HG03025 (cell line): ENCODE measurements at regions not wholly inside any gene's neighbourhood (a gene's known extent, or its start where the extent isn't known, plus 50 kb on each side); places are given as distances from the start of the nearest gene placed in this dataset.

Experiments used
- ATAC-seq: cut with Tn5 transposase; IDR thresholded peaks from one replicate; pipeline ENCODE4 v1.9.1; 2021; ENCODE audit warnings: mild to moderate bottlenecking, moderate library complexity; ENCODE audit not compliant: unreplicated experiment, low FRiP score

DNA sequence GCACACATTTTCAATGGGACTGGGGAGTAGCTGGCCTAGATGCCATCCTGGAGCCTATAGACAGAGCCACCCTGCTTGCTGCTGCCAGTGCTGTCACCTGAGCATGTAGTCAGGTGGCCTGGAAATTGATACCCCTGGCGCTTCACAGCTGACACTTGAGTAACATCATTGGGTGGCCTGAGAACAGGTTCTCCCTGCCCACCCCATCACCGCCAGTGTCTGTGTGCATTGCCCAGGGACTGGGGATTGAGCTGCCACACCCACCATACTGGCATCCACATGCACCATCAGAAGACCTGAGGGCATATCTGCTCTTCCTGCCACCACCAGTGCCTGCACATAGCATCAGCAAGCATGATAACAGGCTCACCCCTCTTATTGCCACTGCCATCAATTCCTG is 1142.9 kb upstream of the PABPC4L start:
- ATAC-seq, result no peak

DNA sequence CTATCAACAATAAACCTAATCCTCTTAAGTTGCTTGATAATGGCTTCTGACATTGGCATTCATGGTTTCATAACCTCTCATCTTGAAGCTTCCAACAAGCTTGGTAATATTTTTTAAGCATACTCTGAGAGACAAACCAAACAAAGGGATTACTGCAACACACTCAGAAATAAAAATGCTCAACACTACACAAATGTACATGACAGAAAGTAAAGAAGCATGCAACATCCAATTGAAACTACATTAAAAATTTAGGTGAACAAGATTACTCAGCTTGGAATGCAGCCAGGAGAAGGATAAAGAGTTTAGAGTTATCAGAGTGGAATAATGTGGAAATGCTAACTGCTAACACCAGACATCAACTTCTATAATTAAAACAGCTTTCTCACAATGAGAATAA is 1136.6 kb upstream of the PABPC4L start:
- ATAC-seq, result no peak

DNA sequence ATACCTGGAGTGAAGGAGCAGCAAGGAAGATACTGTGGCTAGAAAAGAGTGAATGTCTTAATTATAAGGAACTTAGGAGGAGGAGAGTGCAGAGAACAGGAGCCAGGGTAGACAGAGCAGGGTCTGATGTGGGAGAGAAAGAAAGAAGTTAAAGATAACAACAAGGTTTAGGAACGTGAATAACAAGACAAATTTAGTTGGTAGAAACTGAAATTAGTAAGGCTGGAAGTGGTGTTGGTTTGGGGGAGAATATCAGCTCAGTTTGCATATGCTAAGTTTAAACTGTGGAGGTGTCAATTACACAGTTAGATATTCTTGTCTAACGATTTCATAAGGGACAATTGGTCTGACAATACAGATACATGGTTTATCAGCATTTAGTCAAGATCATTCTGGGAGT is 1123.7 kb upstream of the PABPC4L start:
- ATAC-seq, result no peak

DNA sequence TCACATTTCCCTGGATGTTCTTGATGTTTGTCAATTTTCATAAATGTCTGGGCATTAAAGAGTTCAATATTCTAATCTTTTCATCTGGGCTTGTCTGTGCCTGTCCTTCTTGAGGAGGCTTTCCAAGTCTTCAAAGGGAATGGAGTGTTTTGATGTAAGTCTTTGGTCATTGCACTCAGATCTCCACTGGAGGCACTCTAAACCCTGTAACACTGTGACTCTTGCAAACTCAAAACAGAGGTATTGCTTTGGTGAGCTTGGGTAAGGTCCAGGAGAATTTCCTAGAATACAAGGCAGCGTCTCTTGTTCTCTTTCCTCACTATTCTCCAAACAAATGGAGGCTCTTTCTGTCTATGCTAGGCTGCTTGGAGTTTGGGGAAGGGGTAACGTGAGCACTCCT is 1118.1 kb upstream of the PABPC4L start:
- no peak for ATAC-seq

DNA sequence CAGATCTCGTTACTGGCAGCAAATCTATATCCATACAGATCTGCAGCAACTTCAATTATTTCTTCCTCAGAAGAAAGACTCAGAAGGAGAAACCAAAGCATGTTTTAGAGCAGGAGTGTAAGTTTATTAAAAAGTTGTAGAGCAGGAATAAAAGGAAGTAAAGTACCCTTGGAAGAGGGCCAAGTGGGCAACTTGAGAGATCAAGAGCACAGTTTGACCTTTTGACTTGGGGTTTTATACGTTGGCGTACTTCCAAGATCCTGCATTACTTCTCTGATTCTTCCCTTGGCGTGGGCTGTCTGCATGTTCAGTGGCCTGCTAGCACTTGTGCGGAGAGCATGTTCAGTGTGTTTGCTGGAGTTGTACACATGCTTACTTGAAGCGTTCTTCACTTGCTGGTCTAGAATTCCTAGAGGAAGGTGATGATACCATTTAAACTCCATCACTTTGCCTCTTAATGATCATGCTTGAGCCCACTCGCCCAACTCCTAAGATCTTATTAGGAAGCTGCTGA is 1114.7 kb upstream of the PABPC4L start:
- ATAC-seq, result no peak

DNA sequence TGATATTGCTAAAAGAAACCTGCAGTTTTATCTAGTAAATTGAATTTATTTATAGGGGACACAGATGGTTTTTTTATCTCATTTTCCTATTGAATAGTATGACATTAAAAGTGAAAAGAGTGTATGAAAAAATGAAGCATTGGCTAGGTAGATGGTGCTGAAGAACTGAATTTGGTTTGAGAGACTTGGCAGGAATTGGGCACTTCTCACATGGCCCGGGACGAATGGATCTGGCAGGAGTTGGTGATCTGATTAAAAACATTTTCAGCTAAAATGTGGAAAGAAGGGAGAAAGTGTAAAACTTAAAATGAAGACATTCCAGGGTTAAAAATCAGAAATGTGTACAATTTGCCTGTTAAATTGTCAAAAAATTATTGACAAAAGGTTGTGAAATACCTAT is 1088.5 kb upstream of the PABPC4L start:
- ATAC-seq, result no peak

DNA sequence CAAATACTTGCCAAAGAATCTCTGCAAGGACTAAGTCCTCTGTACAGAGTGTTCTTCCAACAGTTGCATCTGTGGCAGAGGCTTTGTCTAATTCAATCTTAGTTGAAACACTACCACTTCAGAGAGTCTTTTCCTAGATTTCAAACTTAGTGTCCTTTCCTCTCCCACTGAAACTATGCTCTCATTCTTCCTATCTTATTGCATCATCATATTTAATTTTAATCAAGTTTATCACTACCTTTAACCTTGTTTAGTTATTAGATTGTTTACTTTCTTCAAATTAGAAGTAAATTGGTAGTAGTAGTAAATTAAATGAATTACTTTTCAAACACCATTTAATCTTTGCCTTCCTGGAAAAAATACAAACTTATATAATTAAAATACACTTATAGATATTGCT is 1082.3 kb upstream of the PABPC4L start:
- ATAC-seq, result no peak

DNA sequence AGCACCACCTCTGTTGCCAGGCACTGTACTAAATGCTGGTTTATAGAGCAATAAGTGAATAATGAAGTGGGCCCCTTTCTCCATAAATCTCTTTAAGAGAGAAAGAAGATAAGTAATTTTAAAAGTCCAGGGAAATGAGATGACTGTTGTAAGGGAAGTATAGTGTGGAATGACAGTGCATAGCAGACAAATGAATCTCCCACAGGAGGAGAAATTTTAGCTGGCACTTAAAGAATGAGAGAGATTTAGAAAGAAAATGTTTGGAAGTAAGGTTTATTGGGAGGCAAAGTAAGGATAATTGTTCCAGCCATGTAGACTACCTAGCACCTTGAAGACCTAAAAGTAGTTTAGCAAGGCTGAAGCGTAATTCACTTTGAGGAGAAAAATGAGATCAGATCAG is 1081.1 kb upstream of the PABPC4L start:
- no peak for ATAC-seq

DNA sequence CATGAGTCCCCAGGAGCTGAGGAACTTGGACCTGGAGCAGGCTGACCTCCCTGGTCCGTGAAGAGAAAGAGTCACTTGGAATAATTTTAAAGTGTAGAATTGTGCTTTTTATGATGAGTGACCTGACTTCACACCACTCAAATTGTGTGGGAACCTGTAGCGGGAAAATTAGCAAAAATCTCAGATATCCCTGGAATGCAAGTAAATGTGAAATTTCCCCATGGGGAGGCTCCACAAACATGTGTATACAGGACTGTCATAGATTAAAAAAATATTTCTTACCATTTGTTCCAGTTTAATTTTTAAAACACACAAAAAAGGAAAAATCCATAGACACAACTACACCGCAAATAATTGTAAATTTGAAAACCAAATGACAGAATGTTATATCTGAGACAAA is 1079.6 kb upstream of the PABPC4L start:
- no peak for ATAC-seq

DNA sequence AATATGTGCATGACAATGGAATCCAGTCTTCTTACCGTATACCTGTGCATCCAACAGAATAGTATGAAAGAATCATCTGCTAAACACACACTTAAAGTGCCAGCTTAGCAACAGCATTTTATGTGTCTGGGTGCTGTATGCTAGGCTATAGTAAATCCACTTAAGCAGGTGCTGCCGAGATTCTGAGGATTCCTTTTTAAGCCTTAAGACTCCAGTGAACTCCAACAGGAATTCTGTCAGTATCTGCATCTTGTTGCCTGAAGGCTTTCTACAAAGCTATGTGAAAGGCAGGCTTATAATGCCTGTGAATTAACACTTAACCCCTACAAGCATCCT is 1076.4 kb upstream of the PABPC4L start:
- no peak for ATAC-seq

DNA sequence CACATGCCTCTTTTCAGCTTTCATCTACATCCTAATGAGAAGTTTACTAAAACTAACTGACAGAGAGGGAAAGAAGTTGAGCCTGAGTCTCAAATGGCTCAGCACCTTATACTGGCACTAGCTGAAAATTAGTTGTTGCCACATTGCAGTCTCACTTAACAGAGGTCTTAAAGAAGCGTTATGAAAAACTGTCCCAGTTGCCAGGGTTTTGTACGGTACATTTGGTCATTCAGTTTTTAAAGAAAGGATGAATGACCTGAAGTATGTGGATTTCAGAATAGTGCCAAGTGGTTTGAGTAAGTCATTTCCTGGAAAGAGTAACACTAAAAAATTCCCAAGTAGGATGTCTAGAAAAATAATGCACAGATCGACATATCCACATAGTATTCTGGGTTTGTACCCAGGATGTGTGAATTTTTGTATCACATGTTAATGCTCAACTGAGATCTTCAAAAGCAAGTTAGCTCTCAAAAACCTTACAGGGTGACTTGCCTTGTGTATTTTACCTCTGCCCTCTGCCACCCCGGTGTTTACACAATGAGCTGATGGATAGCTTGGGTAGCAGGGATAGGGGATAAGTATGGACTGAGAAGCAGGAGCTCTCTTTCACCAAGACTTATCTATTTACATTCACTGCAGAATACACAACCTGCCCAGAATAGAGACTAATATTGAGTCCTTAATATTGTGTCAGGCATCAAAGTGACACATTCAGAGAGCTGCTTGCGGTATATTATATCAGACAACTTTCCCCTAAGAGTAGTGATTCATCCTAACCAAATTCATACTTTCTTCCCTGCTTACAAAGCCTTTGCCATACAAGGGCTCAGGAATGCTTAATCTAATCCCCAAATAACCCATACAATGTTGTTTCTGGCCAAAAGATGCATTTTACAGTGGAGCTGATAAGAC is 1075.7 kb upstream of the PABPC4L start:
- ATAC-seq, result no peak

DNA sequence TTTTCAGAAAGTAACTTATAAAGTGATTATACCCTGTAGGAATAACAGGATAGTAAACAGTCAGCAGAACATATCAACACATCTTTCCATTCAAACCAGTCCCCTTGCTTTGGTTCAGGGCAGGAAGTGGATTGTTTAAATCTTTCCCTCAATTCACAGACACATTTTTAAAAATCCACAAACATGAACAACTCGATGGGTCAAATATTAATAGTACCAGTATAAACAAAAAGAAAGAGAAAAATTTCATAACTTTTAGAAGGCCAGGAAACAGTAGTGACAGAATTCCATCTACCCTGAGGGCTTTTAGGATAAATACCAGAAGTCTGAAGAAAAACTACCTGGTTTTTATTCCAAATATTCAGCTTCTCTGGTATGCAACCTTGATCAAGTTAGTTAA is 1072.8 kb upstream of the PABPC4L start:
- no peak for ATAC-seq

DNA sequence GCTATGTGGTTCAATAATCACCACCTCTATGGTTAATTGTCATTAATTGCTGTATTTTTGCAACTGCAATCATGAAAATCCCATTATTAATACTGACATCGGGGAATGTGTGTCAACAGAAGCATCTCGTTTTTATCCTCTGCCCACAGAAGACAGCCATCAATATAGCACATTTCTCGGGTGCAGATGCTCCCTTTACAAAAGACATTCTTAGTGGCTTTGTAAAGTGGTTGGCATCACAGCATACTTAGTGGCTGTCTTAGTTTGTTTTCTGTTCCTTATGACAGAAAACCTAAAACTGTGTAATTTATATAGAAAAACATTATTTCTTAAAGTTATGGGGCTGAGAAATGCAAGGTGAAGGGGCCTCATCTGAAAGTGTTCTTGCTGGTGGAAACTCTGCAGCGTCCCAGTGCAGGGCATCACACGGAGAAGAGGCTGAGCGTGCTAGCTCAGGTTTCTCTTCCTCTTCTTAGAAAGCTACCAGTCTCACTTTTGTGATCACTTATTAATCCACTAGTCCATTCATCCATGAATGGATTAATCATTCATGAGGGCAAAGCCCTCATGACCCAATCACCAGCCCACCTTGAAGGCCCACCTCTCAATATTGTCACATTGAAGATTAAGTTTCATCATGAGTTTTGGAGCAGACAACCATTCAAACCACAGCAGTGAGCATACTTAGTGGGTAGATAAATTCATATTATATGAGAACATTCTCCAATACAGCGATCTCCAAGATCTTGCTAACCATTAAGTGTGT is 1067.7 kb upstream of the PABPC4L start:
- ATAC-seq, result peak; percentile 84

DNA sequence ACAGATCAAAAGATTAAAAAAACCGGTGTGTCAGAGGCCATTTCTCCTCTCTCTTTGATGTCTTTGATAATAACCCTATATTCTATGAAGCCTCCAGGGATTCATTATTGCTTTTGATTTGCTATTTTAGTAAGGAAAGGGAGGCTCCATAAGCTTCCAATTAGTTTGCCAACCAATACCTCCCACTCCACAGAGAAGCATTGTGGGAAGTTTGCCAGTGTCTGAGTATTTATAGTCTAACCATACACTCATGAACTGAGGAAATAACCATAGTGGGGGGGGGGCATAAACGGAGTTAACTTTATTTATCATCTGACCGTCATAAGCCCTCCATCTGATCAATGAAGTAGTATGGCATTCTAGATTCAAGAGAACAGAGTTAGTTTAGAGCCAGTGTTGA is 1066.8 kb upstream of the PABPC4L start:
- no peak for ATAC-seq

DNA sequence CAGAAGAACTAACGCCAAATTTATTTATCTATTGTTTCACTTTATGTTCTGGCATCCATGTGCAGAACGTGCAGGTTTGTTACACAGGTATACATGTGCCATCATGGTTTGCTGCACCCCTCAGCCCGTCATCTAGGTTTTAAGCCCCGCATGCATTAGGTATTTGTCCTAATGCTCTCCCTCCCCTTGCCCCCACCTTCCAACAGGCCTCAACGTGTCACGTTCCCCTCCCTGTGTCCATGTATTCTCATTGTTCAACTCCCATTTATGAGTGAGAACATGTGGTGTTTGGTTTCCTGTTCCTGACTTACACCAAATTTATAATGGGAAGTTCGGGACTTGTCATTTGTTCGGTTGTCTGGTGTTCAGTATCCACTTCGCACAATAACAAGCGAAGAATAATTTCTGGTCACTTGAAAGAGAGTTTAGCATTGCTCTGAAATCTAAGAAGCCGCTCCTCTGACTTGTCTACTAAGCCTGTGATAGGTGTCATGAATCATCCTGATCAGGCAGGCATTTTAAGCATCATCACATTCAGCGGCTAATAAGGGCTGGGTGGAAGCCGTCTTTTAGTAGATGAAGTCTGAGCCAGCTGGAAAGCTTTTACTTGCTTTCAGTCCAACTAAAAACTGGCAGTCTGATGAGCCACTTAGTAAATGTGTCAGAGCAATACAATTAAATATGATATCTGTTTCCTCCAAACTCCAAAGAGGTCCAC is 1065.7 kb upstream of the PABPC4L start:
- no peak for ATAC-seq

DNA sequence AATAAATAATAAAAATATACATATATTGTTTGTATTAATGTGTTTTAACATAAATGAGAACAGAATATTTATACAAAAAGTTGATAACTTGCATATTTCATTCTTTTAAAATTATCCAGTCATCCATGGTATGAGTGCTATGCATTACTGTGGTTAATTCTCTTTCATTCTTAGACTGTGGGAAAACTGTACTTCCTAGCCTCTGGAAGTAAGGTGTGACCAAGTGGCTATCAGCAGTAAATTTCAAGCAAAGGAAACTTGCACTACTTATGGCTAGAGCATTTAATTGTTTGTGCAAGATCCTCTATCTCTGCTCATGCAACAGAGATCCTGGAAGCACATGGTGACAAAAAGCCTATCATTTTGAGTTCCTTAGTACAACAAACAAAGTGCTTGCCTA is 1054.5 kb upstream of the PABPC4L start:
- no peak for ATAC-seq

DNA sequence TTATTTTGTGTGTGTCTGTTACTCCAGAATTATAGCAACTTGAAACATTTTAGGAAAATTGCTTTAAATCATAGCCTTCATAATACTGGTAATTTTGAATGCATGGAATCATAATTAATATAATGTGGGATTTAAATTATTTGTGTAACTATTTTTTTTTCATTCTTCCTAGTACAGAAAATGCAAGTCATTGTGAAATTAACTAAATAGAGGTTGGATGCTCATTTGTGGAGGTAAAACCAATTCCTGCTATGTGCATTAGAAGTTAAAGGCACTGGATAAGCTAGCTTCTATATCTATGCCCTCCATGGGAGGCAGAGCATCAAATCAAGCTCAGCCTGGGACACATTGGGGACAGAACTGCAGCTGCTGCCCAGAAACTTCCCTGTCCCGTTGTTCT is 1048.5 kb upstream of the PABPC4L start:
- no peak for ATAC-seq

DNA sequence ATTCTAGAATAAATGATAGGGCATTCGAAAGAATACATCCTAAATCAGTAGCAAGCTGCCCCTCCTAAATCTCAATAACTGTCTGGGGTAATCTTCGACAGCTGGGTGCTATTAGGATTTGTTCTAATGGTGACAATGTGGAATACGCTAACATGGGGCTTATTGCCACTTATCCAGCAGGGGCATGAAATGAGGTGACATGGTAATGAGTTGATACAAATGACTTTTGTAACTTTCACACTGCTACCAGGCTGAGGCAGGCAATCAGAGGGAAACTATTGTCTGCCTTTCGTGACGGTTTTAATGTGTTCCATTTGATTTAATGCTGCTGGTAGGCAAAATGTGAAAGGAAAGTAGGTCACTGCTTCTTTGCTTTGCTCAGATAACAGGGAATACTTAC is 1047.4 kb upstream of the PABPC4L start:
- ATAC-seq, result no peak

DNA sequence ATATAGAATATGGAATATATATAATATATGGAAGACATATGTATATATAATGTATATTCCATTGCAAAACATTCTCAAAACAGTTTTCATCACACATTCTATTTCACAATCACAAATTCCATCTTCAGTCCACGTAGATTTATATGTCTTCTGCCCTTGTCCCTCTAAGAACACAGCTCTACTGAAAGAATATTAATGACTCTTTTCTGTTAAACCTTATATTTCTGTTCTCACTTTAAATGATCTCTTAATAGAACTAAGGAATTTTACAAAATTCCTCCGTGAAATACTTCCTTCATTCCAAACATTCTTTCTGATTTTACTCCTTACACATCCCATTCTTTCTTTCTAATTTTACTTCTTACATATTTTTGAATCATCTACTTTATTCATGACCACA is 1043.1 kb upstream of the PABPC4L start:
- ATAC-seq, result no peak

DNA sequence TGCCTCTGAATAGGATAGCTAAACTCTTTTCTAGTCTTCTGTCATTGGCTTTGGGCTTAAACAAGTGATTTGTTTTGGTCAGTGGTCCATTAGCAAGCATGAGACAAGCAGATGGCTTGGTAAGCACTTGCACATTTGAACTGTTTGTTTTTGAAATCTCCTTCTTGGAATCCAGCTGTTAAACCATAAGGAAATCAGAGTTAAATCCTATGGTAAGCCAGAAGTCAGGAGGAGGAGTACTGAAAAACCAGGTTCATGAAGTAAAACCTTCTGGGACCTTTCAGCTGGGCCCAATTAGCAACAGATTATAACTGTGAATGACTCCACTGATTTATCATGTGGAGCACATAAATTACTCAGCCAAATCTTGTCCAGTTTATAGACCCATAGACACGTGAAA is 1042.5 kb upstream of the PABPC4L start:
- no peak for ATAC-seq

DNA sequence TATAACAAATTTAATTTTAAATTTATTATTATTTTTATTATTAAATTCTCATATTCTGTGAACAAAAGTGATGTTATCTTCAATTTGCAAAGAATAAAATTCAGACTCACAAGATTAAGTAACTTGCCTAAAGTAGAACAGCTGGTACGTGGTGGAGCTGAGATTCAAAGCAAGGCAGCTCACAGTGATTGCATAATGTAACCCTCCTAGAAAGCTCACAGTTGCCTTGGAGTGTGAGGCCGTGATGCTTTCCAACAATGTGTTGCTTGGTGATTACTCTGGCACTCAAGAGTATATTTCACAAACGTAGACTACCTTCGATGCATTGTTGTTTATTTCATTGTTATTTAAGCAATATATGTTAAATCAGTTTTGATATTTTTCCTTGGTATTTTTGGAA is 1039.2 kb upstream of the PABPC4L start:
- ATAC-seq, result no peak
